Kidney glomerular epithelial cell (primary cell): ENCODE measurements at regions not wholly inside any gene's neighbourhood (a gene's known extent, or its start where the extent isn't known, plus 50 kb on each side); places are given as distances from the start of the nearest gene placed in this dataset.

Experiments used
- DNase-seq: peaks from one replicate; lab custom pipeline; 2025; lab: John Stamatoyannopoulos, UW

DNA sequence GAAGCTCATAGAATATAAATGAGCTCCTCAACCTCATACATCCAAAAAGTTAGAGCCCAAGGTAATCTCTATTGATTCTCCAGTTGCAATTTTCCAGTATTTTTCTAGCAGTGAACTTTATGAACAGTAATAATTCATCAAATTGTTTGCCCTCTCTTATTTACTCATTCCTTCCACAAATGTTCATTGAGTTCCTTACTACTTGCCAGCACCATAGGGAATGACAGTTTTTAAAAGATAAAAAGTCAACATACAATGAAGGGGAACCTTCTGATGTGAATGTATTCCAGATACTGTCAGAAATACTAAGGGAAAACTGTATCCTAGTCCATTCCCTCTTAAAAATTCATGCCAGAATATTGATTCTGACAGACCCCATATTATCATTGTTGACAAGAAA, 277.0 kb upstream of the C1orf87 start:
- no peak for DNase-seq

DNA sequence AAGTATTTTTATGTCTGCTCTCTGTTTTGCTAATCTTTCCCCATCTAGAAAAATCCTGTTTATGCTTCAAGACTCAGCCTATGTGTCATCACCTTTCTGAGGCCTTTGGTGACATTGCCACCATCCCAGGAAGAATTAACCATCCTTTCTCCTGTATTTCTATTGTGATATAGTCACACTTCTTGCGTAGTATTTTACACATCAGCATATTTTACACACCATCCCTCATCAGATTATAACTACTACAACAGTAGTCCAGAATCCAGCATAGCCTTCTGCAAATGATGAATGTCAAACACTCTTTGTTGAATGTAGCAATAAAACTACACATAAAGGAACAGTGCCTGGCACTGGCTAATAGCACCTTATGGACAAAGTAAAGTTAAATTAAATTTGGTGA, 275.3 kb upstream of the C1orf87 start:
- DNase-seq, result no peak

DNA sequence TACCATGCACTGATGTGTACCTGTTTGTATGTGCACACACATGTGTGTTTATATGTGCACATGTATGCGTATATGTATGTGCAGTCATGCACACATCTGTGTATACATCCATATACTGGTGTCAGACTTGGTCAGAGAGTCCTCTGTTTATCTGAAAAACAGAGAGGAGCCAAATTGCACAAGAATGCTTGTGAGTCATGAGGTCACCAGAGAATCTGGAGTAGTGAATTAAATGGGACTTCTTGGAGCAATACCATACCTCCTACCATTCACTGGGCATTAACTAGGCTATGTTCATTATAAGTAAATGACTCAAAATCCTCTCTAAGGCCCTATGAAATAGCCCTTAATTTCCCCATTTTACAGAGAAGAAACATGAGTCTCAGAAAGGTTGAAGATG, 272.1 kb upstream of the C1orf87 start:
- no peak for DNase-seq

DNA sequence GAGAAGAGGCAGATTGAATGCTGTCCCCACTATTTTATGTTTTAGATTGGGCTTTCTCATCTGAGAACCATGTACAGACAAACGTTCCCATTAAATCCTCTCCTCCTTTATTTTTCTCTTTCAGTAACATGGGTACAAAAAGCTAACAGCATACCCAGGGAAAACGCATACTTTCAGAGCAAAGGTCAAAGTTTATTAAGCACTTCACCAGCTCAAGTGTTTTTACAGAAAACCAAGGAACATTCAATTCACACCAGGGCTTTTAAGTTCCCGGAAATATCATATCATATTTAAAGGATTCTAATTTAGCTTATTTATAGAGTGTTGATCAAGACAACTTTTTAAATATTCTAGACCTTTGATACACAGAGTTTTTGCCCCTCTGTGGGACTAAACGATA, 271.5 kb upstream of the C1orf87 start:
- DNase-seq, result no peak

DNA sequence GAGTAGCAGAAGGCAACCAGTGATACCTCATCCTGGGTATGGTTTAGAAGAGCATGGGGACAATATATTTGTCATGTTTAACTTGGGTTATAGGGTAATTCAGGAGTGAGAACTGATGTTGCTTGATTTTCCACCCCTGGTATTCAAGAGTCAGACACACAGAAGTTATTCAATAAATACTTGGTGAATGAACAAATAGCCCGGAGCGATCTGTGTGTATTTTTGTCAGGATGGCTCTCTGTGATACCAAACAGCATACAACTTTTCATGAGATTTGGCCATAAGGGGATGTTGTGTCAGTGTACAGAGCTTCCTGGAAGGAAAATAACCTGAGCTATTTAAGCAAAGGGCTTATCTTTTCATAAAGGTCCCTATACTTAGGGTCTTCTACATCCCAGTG, 270.2 kb upstream of the C1orf87 start:
- DNase-seq, result no peak

DNA sequence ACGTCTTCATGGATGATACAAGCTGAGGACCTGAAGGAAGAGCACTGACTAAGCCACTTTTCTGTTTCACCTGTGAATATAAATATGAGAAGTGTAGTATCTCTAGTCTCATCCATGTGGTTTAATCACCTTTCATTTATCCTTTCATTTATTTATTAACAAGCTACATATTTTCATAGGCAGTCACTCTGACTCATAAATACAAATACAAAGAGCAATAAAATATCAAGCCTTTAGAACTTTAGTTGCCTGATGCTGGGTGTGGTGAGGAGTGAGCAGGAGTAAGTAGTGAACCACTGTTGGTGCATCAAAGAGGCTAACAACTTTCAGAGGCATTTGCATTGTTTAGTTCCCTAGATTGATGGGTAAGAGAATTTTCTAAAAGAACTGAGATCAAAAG, 269.0 kb upstream of the C1orf87 start:
- no peak for DNase-seq

DNA sequence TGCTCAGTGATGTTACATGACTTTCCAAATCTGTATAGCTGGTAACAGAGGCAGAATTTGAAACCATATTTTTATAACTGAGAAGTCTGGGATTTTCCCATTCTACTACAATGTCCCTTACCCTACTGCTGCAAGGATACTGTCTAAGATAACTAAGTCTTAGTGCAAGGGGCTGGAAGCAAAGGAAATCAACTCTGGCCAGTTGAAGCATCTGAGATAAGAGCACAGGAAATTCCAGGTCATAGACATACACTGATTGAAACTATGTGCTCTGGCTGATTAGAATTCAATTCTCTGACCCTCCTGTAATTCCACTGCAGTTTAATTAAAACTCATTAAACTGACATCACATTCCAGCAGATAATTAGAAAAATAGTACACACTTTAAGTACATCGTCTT, 267.7 kb upstream of the C1orf87 start:
- no peak for DNase-seq

DNA sequence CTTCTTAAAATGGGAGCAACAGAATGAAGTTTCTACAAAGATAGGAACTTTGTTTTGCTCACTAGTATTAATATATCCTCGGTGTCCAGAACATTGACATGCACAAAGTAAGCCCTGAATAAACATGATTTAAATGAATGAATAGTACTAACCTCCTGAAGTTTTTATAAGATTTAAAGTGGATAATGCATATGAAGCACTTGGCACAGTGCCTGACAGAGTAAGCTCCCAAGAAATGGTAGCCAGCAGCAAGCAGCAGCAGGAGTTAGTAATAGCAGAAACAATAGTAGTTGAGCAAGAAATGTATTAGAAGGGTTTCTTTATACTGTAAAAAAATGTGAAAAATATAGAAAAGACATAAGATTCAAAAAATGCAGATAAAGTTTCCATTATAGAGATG, 258.1 kb upstream of the C1orf87 start:
- DNase-seq, result no peak

DNA sequence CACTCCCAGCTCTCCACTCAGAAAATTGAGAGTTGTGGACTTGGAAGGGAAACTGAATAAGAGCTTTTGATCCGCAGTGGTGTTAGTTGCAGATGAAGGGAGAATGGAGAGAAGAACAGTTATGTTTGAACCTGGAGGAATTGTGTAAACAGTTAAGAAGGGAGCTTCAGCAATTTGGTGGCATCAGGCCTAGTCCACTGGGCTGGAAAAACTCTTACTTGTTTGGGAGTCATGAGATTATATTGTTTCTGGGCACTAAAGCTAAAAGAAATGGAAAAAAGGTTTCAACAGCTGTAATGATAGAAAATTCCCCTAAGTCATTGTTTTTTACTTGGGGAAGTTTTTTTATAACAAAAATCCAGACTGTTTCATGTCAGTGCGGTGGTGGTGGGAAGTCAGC, 256.1 kb upstream of the C1orf87 start:
- no peak for DNase-seq

DNA sequence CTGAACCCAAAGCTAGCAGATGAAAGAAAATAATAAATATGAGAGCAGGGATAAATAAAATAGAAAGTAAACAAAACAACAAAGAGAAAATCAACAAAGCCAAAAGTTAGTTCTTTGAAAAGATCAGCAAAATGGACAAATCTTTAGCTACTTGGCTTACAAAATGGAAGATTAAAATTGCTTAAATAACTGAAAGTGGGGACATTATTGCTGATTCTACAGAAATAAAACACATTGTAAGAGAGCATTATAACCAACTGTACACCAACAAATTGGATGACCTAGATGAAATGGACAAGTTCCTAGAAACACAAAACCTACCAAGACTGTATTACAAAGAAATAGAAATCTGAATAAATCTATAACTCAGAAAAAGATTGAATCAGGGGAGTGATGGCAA, 238.3 kb upstream of the C1orf87 start:
- no peak for DNase-seq

DNA sequence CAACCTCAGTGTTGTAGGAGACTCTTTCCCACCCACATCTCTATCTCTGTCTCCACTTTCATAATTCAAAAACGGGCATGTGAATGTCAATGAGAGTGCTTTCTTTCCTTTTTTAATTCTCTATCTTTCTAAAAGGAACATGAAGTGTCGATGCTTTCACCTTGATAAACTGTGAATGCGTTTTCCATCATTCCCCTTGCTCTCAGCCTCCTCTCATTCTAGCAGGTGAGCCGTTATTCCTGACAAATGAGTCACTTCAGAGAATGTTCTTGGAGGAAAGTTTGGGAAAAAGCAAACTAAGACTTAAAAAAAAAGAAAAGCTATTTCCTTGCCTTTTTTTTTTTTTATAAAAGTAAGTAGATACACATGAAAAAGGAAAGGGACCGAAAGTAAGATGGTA, 226.0 kb upstream of the C1orf87 start:
- DNase-seq, result no peak

DNA sequence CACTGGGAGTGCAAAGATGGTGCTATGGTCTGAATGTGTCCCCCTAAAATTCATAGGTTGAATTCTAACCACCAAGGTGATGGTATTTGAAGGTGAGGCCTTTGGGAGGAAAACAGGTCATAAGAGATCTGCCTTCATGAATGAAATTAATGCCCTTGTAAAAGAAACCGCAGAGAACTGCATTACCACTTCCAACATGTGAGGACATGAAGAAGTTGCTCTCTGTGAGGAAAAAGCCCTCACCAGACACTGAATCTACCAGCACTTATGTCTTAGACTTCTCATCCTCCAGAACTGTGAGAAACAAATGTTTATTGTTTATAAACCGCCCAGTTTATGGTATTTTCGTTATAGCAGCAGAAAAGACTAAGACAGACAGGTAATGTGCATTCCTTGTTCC, 224.7 kb upstream of the C1orf87 start:
- no peak for DNase-seq

DNA sequence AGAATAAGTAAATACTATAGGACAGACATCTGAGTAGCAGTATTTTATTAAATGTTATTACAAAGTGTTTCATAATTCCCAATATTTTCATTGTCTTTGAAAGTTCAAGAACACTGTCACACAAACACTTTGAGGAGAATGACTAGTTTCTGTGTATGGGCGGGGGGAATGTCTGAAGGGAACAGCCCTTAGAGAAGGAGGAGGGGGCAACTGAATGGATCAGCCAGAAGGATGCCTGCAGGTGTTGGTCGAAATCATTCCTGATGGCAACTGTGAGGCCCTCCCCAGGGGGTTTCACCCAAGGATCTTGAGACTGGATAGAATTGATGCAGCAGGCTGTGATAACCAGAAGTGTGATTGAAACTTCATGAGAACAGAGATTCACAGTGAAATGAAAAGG, 223.2 kb upstream of the C1orf87 start:
- no peak for DNase-seq

DNA sequence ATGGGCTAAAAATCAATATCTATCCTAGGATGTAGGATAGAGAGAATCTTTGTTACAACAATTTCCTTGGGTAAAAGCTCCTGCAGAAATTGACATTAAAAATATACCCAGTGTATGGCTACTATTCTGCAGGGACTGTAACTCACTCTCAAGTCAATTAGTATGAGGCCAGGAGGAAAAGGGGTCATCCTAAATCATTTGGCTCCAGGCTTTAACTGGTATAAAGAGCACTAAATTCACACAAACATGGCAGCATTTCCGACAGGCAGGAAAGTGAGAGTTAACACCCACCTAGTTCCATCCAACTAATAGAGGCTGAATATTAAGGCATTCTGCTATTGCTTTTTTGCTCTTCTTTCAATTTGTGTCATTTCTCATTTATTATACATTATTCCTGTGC, 218.6 kb upstream of the C1orf87 start:
- no peak for DNase-seq

DNA sequence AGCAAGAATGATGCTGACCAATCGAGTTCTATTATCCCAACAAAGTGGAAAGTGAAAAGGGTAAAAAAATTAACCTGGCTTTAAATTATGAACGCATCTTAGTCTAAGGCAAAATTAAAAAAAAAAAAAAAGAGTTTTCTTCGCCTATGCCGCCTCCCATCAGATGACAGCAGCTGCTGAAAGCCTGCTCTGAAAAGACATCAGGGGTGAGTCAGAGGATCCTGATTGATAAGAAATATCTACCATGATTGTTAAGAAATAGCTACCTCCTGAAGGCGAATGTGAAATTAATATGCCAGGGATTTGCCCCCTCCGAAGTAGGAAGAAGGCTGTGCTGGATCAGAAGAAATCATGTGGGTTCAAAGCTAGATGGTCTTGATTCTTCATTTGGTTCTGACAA, 216.8 kb upstream of the C1orf87 start:
- no peak for DNase-seq

DNA sequence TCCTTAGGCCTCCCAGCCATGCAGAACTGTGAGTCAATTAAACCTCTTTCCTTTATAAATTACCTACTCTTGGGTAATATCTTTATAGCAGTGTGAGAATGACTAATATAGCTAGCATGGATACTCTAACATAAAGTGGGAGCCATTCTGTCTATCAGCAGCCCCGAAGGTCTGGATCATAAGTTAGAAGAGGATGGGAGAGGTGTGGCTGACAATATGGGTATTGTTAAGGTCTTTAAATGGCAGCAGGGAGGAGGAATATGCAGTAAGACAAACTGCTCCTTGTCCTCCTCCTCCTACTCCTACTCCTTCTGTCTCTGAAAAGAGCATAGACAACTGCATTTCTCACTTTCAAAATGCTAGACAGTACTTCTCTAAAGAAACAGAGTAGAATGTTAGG, 214.0 kb upstream of the C1orf87 start:
- no peak for DNase-seq

DNA sequence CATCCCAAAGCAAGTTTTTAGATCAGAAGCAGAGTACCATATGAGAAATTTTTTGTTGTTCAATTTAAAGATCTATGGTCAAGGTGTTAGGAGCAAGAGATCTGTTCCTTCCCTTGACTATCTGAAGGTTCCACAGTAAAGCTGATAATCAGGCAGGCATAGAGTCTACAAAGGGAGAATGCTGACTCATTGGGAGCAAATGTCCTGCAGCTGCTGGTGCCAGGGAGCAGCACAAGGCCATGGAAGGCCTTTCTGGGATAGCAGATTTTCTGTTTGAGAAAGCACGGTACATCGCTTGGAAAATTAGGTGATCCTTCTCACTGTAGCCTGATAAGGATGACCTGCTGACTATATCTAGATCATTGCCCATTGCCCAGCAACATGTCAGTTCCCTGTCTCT, 210.1 kb upstream of the C1orf87 start:
- no peak for DNase-seq

DNA sequence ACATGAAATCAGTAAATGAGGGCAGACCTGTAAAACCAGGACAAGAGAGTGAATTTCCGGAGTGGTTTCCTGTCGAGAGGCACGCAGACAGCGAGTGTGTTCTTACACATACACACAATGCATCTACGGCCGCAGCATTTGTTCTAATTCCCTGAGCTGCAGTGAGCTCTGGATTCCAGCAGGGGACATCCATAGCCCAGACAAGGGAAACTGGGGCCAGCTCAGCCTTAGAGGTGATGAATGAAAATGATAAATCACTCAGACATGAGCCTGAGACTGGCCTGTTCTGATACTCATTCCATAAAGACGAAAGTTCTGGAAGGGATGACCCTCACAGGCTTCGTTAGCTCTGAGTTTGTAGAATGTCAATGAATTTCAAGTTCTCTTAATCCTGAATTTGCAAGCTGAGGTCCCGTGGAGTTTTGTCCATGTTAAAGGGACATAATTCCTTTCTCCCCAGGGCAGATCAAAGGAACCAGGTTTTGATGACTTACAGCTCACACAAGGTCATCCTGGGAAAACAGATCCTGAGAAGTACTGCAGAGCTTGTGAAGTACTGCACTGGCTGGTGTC, 207.9 kb upstream of the C1orf87 start:
- DNase-seq, result peak; percentile 69

DNA sequence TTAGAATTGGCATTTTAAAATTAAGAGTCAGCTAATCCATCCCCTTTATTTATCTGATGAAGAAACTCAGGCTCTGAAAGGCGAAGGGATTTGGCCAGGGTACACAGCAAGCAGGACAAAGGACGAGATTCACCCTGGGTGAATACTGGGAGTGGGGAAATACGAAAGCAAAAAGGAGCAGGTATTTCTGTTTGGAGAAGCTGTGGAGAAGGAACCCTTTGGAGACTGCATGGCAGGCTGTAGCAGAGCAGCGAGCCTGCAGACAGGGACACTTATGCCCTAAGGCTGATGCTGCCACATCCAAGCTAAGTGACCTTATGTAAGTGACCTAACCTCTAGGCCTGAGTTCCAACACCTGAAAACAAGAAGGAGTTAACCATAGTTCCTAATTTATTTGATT, 207.2 kb upstream of the C1orf87 start:
- DNase-seq, result no peak

DNA sequence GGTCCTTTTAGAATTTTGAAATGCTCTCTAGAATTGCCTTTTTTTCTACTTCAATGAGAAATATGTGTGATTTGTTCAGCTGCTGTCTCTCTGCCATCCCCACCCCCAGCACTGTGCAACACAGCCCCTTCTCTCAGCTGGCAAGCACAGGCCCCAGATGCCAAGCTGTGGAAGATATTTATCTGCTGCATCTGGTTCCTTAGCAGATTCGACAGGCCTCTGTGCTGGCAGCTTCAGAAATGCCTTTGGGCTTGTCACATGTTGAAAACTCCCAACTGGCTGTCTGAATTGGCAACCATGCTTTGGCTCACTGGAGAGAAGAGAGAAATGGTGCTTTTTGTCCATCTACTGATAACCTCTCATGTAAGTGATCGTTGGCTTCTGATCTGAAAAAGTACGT, 206.7 kb upstream of the C1orf87 start:
- no peak for DNase-seq

DNA sequence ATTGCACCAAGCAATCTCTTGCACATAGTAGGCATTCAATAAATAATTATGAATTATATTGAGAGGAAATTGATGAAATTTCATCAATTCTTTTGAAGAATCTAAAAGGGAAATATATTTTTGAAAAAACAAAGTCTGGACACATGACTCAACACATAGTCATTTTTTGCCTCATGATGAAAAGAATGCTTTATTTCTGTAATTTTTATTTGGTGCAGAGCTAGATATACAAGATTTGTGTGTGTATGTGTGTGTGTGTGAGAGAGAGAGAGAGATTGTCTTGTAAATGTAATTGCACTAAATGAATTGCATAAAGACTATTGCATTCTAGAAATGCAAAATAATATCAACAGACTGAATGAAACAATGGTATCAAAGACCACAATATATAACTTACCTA, 206.2 kb upstream of the C1orf87 start:
- DNase-seq, result no peak

DNA sequence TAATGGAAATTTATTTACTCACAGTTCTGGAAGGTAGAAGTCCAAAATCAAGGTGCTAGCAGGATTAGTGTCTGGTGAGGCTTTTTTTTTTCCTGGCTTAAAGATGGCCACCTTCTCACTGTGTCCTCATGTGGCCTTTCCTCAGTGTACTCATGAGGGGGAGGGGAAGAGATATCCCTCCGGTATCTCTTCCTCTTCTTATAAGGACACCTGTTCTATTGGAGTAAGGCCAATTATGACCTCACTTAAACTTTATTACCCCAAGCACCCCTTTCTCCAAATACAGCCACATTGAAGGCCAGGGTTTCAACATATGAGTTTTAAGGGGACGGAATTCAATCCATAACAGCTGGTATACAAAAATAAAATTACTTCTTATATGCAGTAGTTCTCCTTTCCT, 203.7 kb upstream of the C1orf87 start:
- DNase-seq, result no peak

DNA sequence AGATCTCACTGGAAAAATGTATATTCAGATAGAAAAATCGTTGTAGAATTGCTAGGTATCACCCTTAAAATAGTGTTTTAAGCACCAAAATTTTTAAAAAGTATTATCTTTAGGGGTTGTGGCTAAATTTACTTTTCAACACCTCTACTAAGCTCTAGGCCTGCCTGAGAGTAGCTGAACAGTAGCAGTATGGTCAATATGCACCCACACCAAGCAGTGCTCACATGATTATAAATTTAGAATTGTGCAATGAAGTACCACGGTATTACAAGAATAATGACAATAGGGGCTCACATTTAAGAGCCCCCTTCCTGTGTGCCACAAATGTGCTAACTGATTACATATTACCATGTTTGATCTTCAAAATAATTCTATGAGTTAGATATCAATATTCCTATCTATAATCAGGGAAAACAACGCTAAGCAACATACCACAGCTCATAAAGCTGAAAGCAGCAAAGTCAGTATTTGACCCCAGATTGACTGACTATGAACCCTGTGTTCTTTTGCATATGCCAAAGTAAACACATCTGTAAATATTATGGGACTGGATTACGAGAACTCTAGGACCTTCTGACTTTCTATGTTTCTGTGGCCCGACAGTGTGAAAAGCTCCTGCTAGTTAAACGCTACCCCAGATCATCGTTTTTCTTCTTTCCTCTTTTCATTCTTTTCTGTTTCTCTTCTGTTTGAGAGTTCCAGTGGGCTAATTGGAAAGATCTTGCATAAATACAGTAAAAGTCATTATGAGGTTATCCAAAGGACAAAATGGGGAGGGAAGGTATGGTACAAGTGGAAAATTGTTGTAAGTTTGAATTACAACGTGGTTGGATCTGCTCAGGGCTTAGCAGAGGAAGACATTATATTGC, 201.1 kb upstream of the C1orf87 start:
- no peak for DNase-seq

DNA sequence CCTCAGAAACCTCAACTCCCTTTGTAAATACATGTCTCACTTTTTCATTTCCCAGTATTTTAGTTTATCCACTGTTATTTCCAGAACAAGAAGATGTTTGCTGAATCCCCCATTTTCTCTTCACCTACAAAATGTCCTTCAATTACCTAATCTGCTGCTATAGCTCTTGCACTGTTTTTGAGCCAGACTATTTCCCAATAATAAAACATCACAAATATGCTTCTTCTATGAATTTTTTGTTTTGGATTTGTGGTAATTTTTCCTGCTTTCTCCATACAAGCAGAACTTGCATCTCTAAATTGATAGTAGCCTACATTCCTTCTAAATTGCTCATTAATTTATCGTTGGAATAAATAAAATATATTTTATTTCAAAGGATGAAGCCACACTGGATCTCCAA, 199.6 kb upstream of the C1orf87 start:
- no peak for DNase-seq
